DND-41 (cell line): ENCODE measurements at regions not wholly inside any gene's neighbourhood (a gene's known extent, or its start where the extent isn't known, plus 50 kb on each side); places are given as distances from the start of the nearest gene placed in this dataset.

Experiments
- CTCF ChIP-seq: IDR thresholded peaks from 2 replicates; pipeline ENCODE4 v1.5.1; 2012; ENCODE audit warnings: borderline replicate concordance, low read length, moderate library complexity, mild to moderate bottlenecking; ENCODE audit not compliant: poor library complexity, severe bottlenecking; ENCODE audit errors: extremely low read depth
- EZH2 ChIP-seq: IDR thresholded peaks from 3 replicates; pipeline ENCODE4 v1.6.1; 2012; ENCODE audit warnings: borderline replicate concordance, low read depth, mild to moderate bottlenecking, moderate library complexity, low read length, inconsistent platforms; ENCODE audit not compliant: severe bottlenecking

- TF ChIP-seq CTCF (no peak), EZH2 (no peak)
Measured at GRCh38 chrX:79440336-79440735, 73.2 kb upstream of the ITM2A start.
